ENCODE measurements at regions not wholly inside any gene's neighbourhood (a gene's known extent, or its start where the extent isn't known, plus 50 kb on each side); places are given as distances from the start of the nearest gene placed in this dataset.

- Histone ChIP-seq H3K4me3 (ENCODE audit: insufficient read depth, low read depth, low read length) (no peak overlapping the region), H3K56ac (ENCODE audit: extremely low read depth, insufficient read depth, low read length) (no peak overlapping the region), H3K9me1 (ENCODE audit: insufficient read depth, low read length) (no peaks in the 10 kb centered on the region), H4K91ac (ENCODE audit: insufficient read depth, low read depth, low read length) (no peak overlapping the region), H3K79me1 (ENCODE audit: low read depth in 1 of 2, low read length in 2 of 2) (no peaks in the 10 kb centered on the region), H3K23ac (ENCODE audit: low read depth, low read length) (no peak overlapping the region), H2BK120ac (ENCODE audit: low read depth, low read length) (no peak overlapping the region), H3K36me3 (ENCODE audit: control insufficient read depth, insufficient read depth, low read length) (no peaks in the 10 kb centered on the region), H4K20me1 (ENCODE audit: insufficient read depth, low read length) (no peaks in the 10 kb centered on the region), H3K9ac (ENCODE audit: low read depth, low read length) (no peak overlapping the region), H3K27ac (ENCODE audit: insufficient read depth, low read length) (no peak overlapping the region), H4K5ac (ENCODE audit: low read depth, low read length) (no peak overlapping the region), H2BK15ac (ENCODE audit: low read depth, low read length) (no peak overlapping the region), H3K9me3 (ENCODE audit: control insufficient read depth, insufficient read depth, low read length) (peaks cover 2% of the 10 kb centered on the region; the same call in 1 of the 2 replicates), H3K14ac (replicated peaks; ENCODE audit: low read depth, low read length) (no peak overlapping the region), H3K4ac (ENCODE audit: low read depth, low read length) (no peak overlapping the region), H3K27me3 (ENCODE audit: control insufficient read depth, insufficient read depth, low read length) (no peaks in the 10 kb centered on the region), H2BK20ac (ENCODE audit: low read depth, low read length) (no peak overlapping the region), H2AFZ (replicated peaks; ENCODE audit: low read length, poor library complexity) (no peak overlapping the region), H3K4me1 (ENCODE audit: control insufficient read depth, insufficient read depth, low read length) (no peaks in the 10 kb centered on the region), H2AK5ac (ENCODE audit: low read depth, low read length) (no peak overlapping the region), H3K18ac (ENCODE audit: low read depth, low read length) (no peak overlapping the region), H2AK9ac (replicated peaks; ENCODE audit: low read depth, low read length, poor library complexity) (no peak overlapping the region), H2BK5ac (ENCODE audit: low read depth, low read length, poor library complexity, severe bottlenecking) (no peak overlapping the region), H3K4me2 (ENCODE audit: low read depth, low read length) (no peak overlapping the region), H4K8ac (ENCODE audit: low read depth in 2 of 2, low read length in 2 of 2) (no peak overlapping the region)
- TF ChIP-seq RAD21 (IDR thresholded peaks at IDR 0.05; ENCODE audit: low read length) = no peak
- no peak for DNase-seq
- ChIA-PET POLR2A (ENCODE audit: unreplicated experiment) (no interaction called here), CTCF (no interaction called here)
- intact Hi-C loops (cut with micrococcal nuclease) (no loop called here), in situ Hi-C loops (cut with MboI; ENCODE audit: low sequenced_read_pairs) (no loop called here), dilution Hi-C loops (cut with HindIII; ENCODE audit: low sequenced_read_pairs, unreplicated experiment) (no loop called here)
- no peak for ATAC-seq (ENCODE audit: low read depth)
- BruUV-seq (replicated peaks) = no TSS peak
- WGBS, 2 experiments (ENCODE audit: extremely low coverage in 2 of 2, insufficient read length in 1 of 2) = no CpG with 5 or more reads among the region's 2 CpGs
These were observed 127.2 kb upstream of the SP4 start for GRCh38 chr7:21300692-21301091.
